Fibroblast of skin of scalp (primary cell): ENCODE measurements at regions not wholly inside any gene's neighbourhood (a gene's known extent, or its start where the extent isn't known, plus 50 kb on each side); places are given as distances from the start of the nearest gene placed in this dataset.

Source experiments
- DNase-seq: peaks from one replicate; pipeline ENCODE4 v3.0.0-alpha.2; 2013

GRCh38 chr16:60770384-60770783 is 1265.9 kb downstream of the CDH8 start:
- DNase-seq = peak; percentile 46

DNA sequence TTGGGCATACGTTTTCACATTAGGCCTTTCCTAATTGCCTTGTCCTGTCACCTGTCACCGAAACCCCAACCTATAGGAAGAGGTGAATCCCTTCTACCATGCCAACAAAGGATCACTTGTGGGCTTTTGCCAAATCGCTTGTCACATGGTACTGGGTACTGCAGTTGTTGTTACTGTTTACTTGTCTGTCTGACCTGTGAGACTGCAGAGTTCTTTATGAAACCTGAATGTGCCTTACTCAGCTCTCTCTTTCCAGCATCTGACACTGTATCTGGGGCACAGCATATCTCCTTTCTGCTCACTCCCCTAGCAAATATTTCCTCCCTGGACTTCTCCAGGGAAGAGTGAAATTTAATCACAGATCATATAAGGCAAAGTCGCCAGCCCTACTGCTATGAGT is 1272.4 kb downstream of the CDH8 start:
- no peak for DNase-seq

DNA sequence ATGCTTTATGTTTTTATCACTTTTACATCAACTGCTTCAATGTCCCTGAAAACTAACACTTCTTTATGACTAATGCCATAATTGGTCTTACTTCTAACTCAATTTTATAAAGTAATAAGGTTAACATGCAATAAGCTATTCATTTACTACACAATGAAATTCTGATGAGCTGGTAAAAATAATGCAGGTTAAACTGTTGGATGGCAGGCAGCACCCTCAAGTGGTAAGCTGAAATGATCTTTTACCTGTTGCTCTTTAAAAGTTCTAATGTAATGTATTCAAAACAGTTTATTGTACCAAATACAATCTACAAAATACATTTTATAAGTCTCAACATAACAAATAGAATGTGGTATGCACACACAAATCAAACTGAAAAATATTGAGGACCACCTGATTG is 1280.3 kb downstream of the CDH8 start:
- no peak for DNase-seq

DNA sequence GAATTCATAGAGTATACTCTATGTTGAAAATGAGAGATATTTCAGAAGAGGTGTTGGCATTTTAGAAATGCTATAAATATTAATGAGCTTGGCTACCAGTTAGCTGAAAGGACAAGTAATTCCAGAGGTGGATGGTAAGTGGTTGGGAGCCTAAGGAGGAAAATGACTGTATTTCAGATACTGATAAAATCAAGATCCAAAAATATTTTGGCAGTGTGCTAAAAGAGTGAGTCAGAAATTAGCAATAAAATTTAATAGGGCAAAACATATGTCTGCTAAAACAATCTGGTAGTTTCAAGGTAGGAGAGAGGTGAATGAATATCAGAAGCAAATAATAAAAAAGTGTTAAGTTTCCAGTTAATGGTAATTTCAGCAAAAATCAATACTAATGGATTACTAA is 1287.9 kb downstream of the CDH8 start:
- DNase-seq = no peak

GRCh38 chr16:60744198-60744597 is 1292.0 kb downstream of the CDH8 start:
- no peak for DNase-seq

GRCh38 chr16:60741810-60742209 is 1294.4 kb downstream of the CDH8 start:
- DNase-seq = no peak

GRCh38 chr16:60739737-60740683 is 1296.2 kb downstream of the CDH8 start:
- no peak for DNase-seq

DNA sequence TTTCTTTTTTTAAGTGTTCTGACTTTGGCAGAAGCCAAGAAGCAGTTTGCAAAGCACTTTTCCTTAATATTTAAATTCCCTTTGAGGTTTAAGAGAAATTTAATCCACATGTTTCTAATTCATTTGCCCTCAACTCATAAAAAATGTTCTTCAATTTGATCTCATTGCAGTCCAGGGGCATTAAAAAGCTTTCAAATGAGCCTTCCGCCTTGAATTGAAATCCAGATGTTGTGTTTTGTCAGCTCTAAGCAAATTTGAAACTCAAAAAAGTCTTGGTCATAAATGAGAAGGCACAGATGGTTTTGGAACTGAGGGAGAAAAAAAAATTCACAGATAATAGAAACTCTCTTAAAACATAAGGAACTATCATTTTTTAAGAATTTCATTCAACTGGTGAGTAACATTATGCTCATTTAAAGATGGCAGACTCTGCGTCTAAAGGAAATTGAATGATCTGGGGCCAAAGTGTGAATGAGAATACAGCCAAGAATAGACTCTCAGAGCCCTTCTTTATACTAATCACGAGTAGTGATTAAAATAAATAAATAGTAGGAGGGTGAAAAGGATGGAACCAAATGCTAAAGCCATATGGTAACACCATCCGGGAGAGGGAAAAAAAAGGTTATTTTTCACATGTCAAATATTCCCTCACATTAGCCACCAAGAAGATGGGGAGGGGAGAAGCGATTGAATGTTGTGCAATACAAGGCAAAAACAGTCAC is 1304.7 kb downstream of the CDH8 start:
- DNase-seq = peak; percentile 13

DNA sequence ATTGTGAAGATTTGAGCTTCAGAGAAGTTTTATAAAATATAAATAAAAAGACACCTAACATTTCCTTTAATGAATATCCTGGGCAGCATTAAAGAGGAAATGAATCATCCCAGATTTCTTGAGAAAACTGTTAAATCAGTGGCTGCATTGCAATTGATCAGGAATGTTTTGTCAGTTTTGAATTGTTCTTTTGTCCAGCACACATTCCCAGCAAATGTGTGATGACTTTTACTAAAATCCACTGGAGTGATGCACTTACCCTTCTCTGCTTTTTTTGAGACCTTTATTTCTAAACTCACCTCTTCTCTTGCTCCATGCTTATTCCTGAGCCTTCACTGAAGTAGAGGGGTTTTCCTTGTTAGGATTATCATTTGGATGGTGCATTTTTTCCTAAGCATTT is 1307.2 kb downstream of the CDH8 start:
- DNase-seq = peak; percentile 45

- no peak for DNase-seq
Measured at GRCh38 chr16:60727851-60728250, 1308.4 kb downstream of the CDH8 start.

GRCh38 chr16:60720060-60720459 is 1316.2 kb downstream of the CDH8 start:
- no peak for DNase-seq

- no peak for DNase-seq
Measured at GRCh38 chr16:60717808-60718207, 1318.4 kb downstream of the CDH8 start.

DNA sequence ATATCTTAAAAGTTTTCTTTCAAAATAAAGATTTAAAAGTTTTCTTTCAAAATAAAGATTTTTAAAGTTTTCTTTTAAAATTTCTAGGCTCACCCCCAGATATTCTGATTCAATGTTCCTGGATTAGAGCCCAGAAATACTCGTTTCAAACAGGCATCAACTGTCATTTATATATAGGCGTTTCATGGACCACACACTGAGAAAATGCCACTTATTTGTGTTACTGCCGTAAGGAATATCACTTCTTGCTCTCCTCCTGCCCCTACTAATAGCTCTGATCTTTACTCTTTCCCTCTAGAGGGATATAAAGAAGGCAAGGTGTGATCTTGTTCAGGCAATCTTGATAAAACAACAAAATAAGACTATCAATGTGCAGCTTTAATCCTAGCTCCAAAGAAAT is 1324.1 kb downstream of the CDH8 start:
- peak; percentile 28 for DNase-seq

DNA sequence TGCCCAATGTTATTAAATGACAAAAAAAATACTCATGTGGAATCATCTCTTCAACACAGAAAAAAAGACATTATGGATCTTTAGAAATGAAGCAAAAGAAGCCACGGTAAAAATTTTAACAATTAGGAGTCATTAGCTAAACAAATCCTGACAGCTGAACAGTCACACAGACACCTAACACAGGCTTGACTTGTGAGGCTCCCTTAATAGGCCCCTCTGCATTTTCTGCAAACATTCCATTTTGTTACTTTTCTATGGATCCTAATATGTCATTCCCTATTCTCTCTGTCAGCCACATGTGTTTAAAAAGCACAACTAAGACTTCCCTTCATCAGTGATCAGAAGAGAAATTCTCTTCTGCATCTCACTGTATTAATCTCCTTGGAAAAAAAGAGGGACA is 1331.5 kb downstream of the CDH8 start:
- no peak for DNase-seq

DNA sequence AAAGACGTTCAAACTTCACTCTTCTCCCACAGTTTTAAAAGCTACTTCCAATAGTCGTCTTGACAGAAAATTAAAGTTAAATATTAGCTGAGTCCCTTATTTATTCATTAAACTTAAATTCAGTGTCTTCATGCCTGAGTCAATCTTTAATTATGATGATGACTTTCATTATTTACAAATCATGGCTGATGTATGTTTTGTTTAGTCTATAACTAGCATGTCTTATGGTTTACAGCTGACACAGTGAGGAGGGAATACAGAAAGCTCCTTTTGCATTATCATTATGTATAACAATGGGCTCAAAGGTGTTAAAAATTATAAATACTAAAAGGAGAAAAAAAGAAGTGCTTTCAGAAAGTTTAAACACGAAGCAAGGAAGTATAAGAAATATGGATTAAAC is 1333.1 kb downstream of the CDH8 start:
- DNase-seq = no peak

DNA sequence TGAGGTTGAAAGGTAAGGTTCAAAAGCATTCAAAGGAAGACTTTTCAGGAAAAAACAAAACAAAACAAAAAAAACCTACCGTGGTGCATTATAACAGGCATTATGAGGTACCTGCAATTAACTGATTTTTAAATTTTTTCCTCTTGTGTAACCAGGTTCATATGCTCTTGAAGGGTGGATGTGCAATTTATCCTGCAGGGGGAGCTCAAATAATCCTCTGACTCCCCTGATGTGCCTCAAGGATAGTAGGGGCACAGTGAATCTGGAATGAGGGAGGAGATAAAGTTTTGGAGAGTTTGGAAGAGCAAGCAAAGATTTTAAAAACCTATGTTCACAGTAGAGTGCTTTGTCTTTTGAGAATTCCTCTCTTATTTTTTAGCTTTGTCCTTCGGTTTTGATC is 1349.4 kb downstream of the CDH8 start:
- no peak for DNase-seq

DNA sequence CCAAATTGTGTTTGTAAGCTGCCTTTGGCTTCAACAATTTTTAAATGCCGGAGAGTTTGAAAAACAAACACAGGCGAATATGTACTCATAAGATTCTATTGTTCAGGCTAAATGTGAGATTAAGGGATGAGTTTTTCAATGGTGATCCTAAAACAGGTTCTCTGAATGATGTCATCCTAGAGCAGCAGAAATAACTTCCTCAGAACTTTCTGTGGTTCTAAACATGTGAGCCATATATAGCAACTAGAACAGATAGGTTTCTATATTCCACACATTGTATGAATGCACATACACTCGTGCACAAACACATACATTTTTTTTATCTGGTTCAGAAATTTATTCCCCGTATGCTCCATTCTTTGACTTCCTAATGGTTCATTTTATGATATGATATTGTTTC is 1352.2 kb downstream of the CDH8 start:
- DNase-seq = no peak

DNA sequence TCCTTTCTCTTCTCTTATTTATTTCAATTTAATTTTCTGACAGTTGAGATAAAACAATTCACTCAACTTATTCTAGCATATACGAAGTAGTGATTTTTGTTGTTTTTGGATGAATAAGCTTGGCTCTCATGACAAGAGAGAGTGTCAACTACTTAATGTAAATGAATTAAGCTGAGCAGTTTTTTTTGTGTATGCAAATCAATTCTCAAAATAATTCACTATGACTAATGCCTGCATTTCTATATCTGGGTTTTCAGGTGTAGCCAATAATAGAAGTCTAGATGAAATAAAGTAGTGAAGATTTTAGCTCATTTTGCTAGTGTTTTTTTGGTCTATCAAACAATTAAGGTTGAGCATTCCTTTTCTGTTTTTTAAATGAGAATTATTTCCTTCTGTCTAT is 1354.0 kb downstream of the CDH8 start:
- no peak for DNase-seq

DNA sequence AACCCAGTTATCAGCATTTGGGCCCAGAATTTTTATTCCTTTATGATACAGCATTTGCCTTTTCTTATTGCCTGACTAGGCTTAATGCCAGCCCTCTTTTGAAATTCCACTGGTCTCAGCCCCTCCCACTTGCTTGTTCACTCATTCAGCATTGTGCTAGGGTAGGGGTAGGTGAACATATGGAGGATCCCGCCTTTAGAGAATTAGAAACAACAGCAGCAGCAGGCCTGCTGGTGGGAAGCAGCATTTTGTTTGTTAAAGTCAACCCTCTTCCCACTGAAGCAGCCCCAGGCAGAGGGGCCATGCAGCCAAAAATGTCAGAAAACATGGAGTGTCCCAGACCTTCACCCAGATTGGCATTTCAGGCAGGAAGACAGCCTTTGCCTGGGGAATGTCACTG is 1355.2 kb downstream of the CDH8 start:
- no peak for DNase-seq

- DNase-seq = no peak
Measured at GRCh38 chr16:60675022-60675421, 1361.2 kb downstream of the CDH8 start.

- DNase-seq = no peak
Measured at GRCh38 chr16:60674241-60674640, 1362.0 kb downstream of the CDH8 start.

DNA sequence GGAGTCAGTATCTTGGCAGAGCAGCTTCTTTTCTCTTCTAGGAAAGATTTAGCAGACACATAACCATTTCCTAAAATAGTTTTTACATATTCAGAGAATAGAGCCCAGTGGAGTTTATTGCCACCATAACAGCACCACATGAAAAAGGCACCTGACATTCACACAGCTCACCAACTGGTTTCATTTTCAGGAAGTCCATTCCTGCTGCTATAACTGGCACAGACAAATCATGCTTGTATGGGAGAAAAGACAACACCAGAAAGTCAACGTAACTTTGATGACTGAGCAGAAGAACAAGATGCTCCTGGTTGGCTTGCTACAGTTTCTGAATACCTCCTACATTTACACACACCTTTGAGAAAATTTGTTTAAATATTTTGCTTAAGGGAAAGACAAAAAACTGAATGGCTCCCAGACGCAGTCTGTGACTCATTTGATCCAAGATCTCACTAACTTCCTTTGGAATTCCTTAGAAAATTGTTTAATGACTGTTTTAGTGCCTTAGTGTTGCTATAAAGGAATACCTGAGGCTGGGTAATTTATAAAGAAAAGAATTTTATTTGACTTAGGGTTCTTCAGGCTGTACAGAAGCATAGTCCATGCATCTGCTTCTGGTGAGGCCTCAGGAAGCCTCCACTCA is 1380.6 kb downstream of the CDH8 start:
- no peak for DNase-seq

DNA sequence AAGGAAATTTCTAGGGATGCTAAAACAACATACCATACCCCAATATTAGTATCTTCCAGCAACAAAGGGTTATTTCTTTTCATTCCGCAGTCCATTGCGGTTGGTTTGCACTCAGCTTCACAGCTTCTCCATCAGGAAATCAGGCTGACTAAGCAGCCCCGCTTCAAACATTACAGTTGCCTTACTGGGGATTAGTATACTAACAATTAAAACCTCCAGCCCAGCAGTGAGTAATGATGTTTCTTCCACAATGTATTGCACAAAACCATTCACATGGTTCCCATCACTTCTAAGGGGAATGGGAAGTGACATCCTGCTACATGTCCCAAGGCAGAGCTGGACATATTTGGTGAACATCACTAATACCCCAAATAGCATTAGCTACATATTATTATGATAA is 1384.9 kb downstream of the CDH8 start:
- peak; percentile 17 for DNase-seq

GRCh38 chr16:60648290-60648689 is 1387.9 kb downstream of the CDH8 start:
- DNase-seq = peak; percentile 16
